KMS-11 (cell line): ENCODE measurements at regions not wholly inside any gene's neighbourhood (a gene's known extent, or its start where the extent isn't known, plus 50 kb on each side); places are given as distances from the start of the nearest gene placed in this dataset.

Experiments used
- H2AFZ ChIP-seq: fragments of 200-600 bp; sonication (generic); 2 replicates; pipeline ENCODE4 v1.6.1; 2016; ENCODE audit warnings: antibody characterized with exemption, mixed run types, low read depth
- H3K27ac ChIP-seq: fragments of 200-600 bp; sonication (generic); 2 replicates; pipeline ENCODE4 v1.6.1; 2016; ENCODE audit warnings: mild to moderate bottlenecking, mixed run types
- H3K27me3 ChIP-seq: fragments of 200-600 bp; sonication (generic); 2 replicates; pipeline ENCODE4 v1.6.1; 2017; ENCODE audit warnings: mild to moderate bottlenecking, low read depth, mixed run types, moderate library complexity; ENCODE audit not compliant: insufficient read depth
- H3K36me3 ChIP-seq: fragments of 200-600 bp; sonication (generic); 2 replicates; pipeline ENCODE4 v1.6.1; 2017; ENCODE audit warnings: mild to moderate bottlenecking, mixed run types; ENCODE audit not compliant: insufficient read depth
- H3K4me1 ChIP-seq: fragments of 200-600 bp; sonication (generic); 2 replicates; pipeline ENCODE4 v1.6.1; 2016; ENCODE audit warnings: mild to moderate bottlenecking, low read depth, mixed run types; ENCODE audit not compliant: poor library complexity, severe bottlenecking
- H3K4me2 ChIP-seq: fragments of 200-600 bp; sonication (generic); 2 replicates; pipeline ENCODE4 v1.7.0; 2016; ENCODE audit warnings: mild to moderate bottlenecking, mixed run types
- H3K4me3 ChIP-seq: fragments of 200-600 bp; sonication (generic); IDR thresholded peaks from 2 replicates; pipeline ENCODE4 v1.6.1; 2017; ENCODE audit warnings: low read depth, low read length, mixed read lengths; ENCODE audit not compliant: insufficient read depth
- H3K79me2 ChIP-seq: fragments of 200-600 bp; sonication (generic); 2 replicates; pipeline ENCODE4 v1.6.1; 2016; ENCODE audit warnings: low read depth, mixed run types; ENCODE audit not compliant: insufficient read depth
- H3K9ac ChIP-seq: fragments of 200-600 bp; sonication (generic); 2 replicates; pipeline ENCODE4 v1.6.1; 2016; ENCODE audit warnings: mild to moderate bottlenecking, mixed run types
- H4K20me1 ChIP-seq: fragments of 200-600 bp; sonication (generic); 2 replicates; pipeline ENCODE4 v1.6.1; 2016; ENCODE audit warnings: mild to moderate bottlenecking, mixed run types; ENCODE audit not compliant: insufficient read depth
- CTCF ChIP-seq: fragments of 200-600 bp; sonication (generic); conservative IDR thresholded peaks from 2 replicates; pipeline ENCODE4 v1.6.1; 2017; ENCODE audit warnings: low read depth, mild to moderate bottlenecking, antibody characterized with exemption, low read length, moderate library complexity, mixed read lengths

GRCh38 chr1:5287178-5288150 is 633.1 kb downstream of the AJAP1 start:
- H3K4me2 ChIP-seq: no peak overlapping the region
- H3K9ac ChIP-seq: no peak overlapping the region
- no peaks in the 10 kb centered on the region for H4K20me1 ChIP-seq
- no peak overlapping the region for H2AFZ ChIP-seq
- H3K27ac ChIP-seq: no peak overlapping the region
- no peaks in the 10 kb centered on the region for H3K79me2 ChIP-seq
- no peak overlapping the region for H3K4me3 ChIP-seq
- no peak for TF ChIP-seq CTCF
- H3K36me3 ChIP-seq: no peaks in the 10 kb centered on the region
- H3K4me1 ChIP-seq: no peaks in the 10 kb centered on the region
- H3K27me3 ChIP-seq: no peaks in the 10 kb centered on the region; the same call in 1 of the 2 replicates

- peak; percentile 29; the same call in 1 of the 2 replicates for TF ChIP-seq CTCF
- H3K27me3 ChIP-seq: no peaks in the 10 kb centered on the region; the same call in 1 of the 2 replicates
- H3K79me2 ChIP-seq: no peaks in the 10 kb centered on the region
- no peak overlapping the region for H3K4me3 ChIP-seq
- no peak overlapping the region for H3K27ac ChIP-seq
- H3K4me2 ChIP-seq: no peak overlapping the region
- H3K36me3 ChIP-seq: no peaks in the 10 kb centered on the region
- no peak overlapping the region for H2AFZ ChIP-seq
- no peaks in the 10 kb centered on the region for H4K20me1 ChIP-seq
- no peaks in the 10 kb centered on the region for H3K4me1 ChIP-seq
- no peak overlapping the region for H3K9ac ChIP-seq
Measured at GRCh38 chr1:5286244-5286643, 631.8 kb downstream of the AJAP1 start.

GRCh38 chr1:5274527-5274926 is 620.1 kb downstream of the AJAP1 start:
- H3K4me3 ChIP-seq: no peak overlapping the region
- peaks cover 9% of the 10 kb centered on the region; the same call in 1 of the 2 replicates for H3K27me3 ChIP-seq
- no peak for TF ChIP-seq CTCF
- H3K36me3 ChIP-seq: no peaks in the 10 kb centered on the region
- H2AFZ ChIP-seq: no peak overlapping the region
- H3K9ac ChIP-seq: no peak overlapping the region
- no peaks in the 10 kb centered on the region for H3K79me2 ChIP-seq
- no peak overlapping the region for H3K4me2 ChIP-seq
- no peak overlapping the region for H3K27ac ChIP-seq
- no peaks in the 10 kb centered on the region for H4K20me1 ChIP-seq
- H3K4me1 ChIP-seq: no peaks in the 10 kb centered on the region

GRCh38 chr1:5273280-5274003 is 619.0 kb downstream of the AJAP1 start:
- no peaks in the 10 kb centered on the region for H3K36me3 ChIP-seq
- H3K9ac ChIP-seq: no peak overlapping the region
- TF ChIP-seq CTCF: no peak
- H2AFZ ChIP-seq: no peak overlapping the region
- no peaks in the 10 kb centered on the region for H3K4me1 ChIP-seq
- no peaks in the 10 kb centered on the region for H4K20me1 ChIP-seq
- no peak overlapping the region for H3K27ac ChIP-seq
- no peak overlapping the region for H3K4me3 ChIP-seq
- peaks cover 9% of the 10 kb centered on the region; the same call in 1 of the 2 replicates for H3K27me3 ChIP-seq
- H3K4me2 ChIP-seq: no peak overlapping the region
- no peaks in the 10 kb centered on the region for H3K79me2 ChIP-seq
